ENCODE measurements at regions not wholly inside any gene's neighbourhood (a gene's known extent, or its start where the extent isn't known, plus 50 kb on each side); places are given as distances from the start of the nearest gene placed in this dataset.

- Histone ChIP-seq H3K27ac (no peak overlapping the region), H3K4me1 (no peaks in the 10 kb centered on the region), H3K27me3 (no peaks in the 10 kb centered on the region), H3K4me3 (no peak overlapping the region), H3K9me3 (no peaks in the 10 kb centered on the region), H3K36me3 (no peaks in the 10 kb centered on the region)
- TF ChIP-seq CTCF (IDR thresholded peaks at IDR 0.05) (no peak), POLR2AphosphoS5 (IDR thresholded peaks at IDR 0.05; ENCODE audit: insufficient read depth in 1 of 2, low read depth in 1 of 2) (no peak), POLR2A (IDR thresholded peaks at IDR 0.05) (no peak)
- no peak for DNase-seq (ENCODE audit: extremely low spot score in 2 of 2)
- intact Hi-C loops (cut with DNase I): no loop called here
These were observed 123.8 kb downstream of the GMNC start for GRCh38 chr3:190738636-190739155.

- no peaks in the 10 kb centered on the region for H3K27me3 ChIP-seq
- DNase-seq (ENCODE audit: extremely low spot score in 2 of 2): no peak
- H3K9me3 ChIP-seq: no peaks in the 10 kb centered on the region
- intact Hi-C loops (cut with DNase I): no loop called here
- H3K4me1 ChIP-seq: no peaks in the 10 kb centered on the region
- TF ChIP-seq POLR2A (IDR thresholded peaks at IDR 0.05) (no peak), POLR2AphosphoS5 (IDR thresholded peaks at IDR 0.05; ENCODE audit: insufficient read depth in 1 of 2, low read depth in 1 of 2) (no peak)
- no peaks in the 10 kb centered on the region for H3K36me3 ChIP-seq
- no peak overlapping the region for H3K4me3 ChIP-seq
- no peak overlapping the region for H3K27ac ChIP-seq
These were observed 125.0 kb downstream of the GMNC start for GRCh38 chr3:190737446-190737845.

- Histone ChIP-seq H3K4me3 (no peak overlapping the region), H3K9me3 (no peaks in the 10 kb centered on the region), H3K4me1 (no peaks in the 10 kb centered on the region), H3K27me3 (no peaks in the 10 kb centered on the region), H3K36me3 (no peaks in the 10 kb centered on the region), H3K27ac (no peak overlapping the region)
- no peak for DNase-seq (ENCODE audit: extremely low spot score in 2 of 2)
- no peak for TF ChIP-seq CTCF (IDR thresholded peaks at IDR 0.05)
- TF ChIP-seq POLR2A (IDR thresholded peaks at IDR 0.05): no peak
- no peak for TF ChIP-seq POLR2AphosphoS5 (IDR thresholded peaks at IDR 0.05; ENCODE audit: insufficient read depth in 1 of 2, low read depth in 1 of 2)
- intact Hi-C loops (cut with DNase I): no loop called here
These were observed 128.0 kb downstream of the GMNC start for GRCh38 chr3:190734490-190734889.

GRCh38 chr3:190733591-190734146 lies 128.8 kb downstream of the GMNC start:
- no peak for DNase-seq (ENCODE audit: extremely low spot score in 2 of 2)
- H3K27me3 ChIP-seq: no peaks in the 10 kb centered on the region
- intact Hi-C loops (cut with DNase I): no loop called here
- H3K4me1 ChIP-seq: no peaks in the 10 kb centered on the region
- H3K36me3 ChIP-seq: no peaks in the 10 kb centered on the region
- no peak overlapping the region for H3K4me3 ChIP-seq
- no peak overlapping the region for H3K27ac ChIP-seq
- TF ChIP-seq POLR2A (IDR thresholded peaks at IDR 0.05) (no peak), CTCF (IDR thresholded peaks at IDR 0.05) (no peak), POLR2AphosphoS5 (IDR thresholded peaks at IDR 0.05; ENCODE audit: insufficient read depth in 1 of 2, low read depth in 1 of 2) (no peak)
- H3K9me3 ChIP-seq: no peaks in the 10 kb centered on the region

GRCh38 chr3:190731596-190731995 lies 130.9 kb downstream of the GMNC start:
- H3K36me3 ChIP-seq: no peaks in the 10 kb centered on the region
- intact Hi-C loops (cut with DNase I): no loop called here
- no peaks in the 10 kb centered on the region for H3K9me3 ChIP-seq
- TF ChIP-seq CTCF (IDR thresholded peaks at IDR 0.05) (no peak), POLR2AphosphoS5 (IDR thresholded peaks at IDR 0.05; ENCODE audit: insufficient read depth in 1 of 2, low read depth in 1 of 2) (no peak), POLR2A (IDR thresholded peaks at IDR 0.05) (no peak)
- H3K4me3 ChIP-seq: no peak overlapping the region
- H3K27me3 ChIP-seq: no peaks in the 10 kb centered on the region
- H3K27ac ChIP-seq: no peak overlapping the region
- no peak for DNase-seq (ENCODE audit: extremely low spot score in 2 of 2)
- H3K4me1 ChIP-seq: no peaks in the 10 kb centered on the region
